HEK293 (cell line): ENCODE measurements at regions not wholly inside any gene's neighbourhood (a gene's known extent, or its start where the extent isn't known, plus 50 kb on each side); places are given as distances from the start of the nearest gene placed in this dataset.

Source experiments
- EGR2 ChIP-seq: fragments of 450-650 bp; formaldehyde crosslinking; IDR thresholded peaks from 2 replicates; pipeline ENCODE4 v1.5.1; 2016; ENCODE audit warnings: low read depth, missing biosample characterization, missing genetic modification characterization
- GFI1B ChIP-seq: fragments of 450-650 bp; formaldehyde crosslinking; IDR thresholded peaks from 2 replicates; pipeline ENCODE4 v1.5.1; 2016; ENCODE audit warnings: missing biosample characterization, missing genetic modification characterization
- INSM2 ChIP-seq: fragments of 450-650 bp; formaldehyde crosslinking; IDR thresholded peaks from 2 replicates; pipeline ENCODE4 v1.5.1; 2016; ENCODE audit warnings: missing biosample characterization, missing genetic modification characterization
- KLF1 ChIP-seq: fragments of 450-650 bp; formaldehyde crosslinking; IDR thresholded peaks from 2 replicates; pipeline ENCODE4 v1.5.1; 2016; ENCODE audit warnings: missing biosample characterization, missing genetic modification characterization
- KLF9 ChIP-seq: fragments of 450-650 bp; formaldehyde crosslinking; IDR thresholded peaks from 2 replicates; pipeline ENCODE4 v1.5.1; 2016; ENCODE audit warnings: missing biosample characterization, missing genetic modification characterization, low read depth
- MEIS1 ChIP-seq: sonication (generic); formaldehyde crosslinking; IDR thresholded peaks from 2 replicates; pipeline ENCODE4 v1.8.1; 2022; ENCODE audit warnings: missing genetic modification reagents, mild to moderate bottlenecking, borderline replicate concordance
- OVOL3 ChIP-seq: fragments of 450-650 bp; formaldehyde crosslinking; IDR thresholded peaks from 2 replicates; pipeline ENCODE4 v1.5.1; 2016; ENCODE audit warnings: missing biosample characterization, missing genetic modification characterization
- RBAK ChIP-seq: fragments of 450-650 bp; formaldehyde crosslinking; IDR thresholded peaks from 2 replicates; pipeline ENCODE4 v1.5.1; 2016; ENCODE audit warnings: missing biosample characterization, missing genetic modification characterization
- SETDB1 ChIP-seq: IDR thresholded peaks from one replicate; pipeline ENCODE4 v1.6.1; 2017; ENCODE audit warnings: mild to moderate bottlenecking, low read length, moderate library complexity, mixed read lengths; ENCODE audit not compliant: insufficient read length
- SP2 ChIP-seq: fragments of 450-650 bp; formaldehyde crosslinking; IDR thresholded peaks from 2 replicates; pipeline ENCODE4 v1.5.1; 2016; ENCODE audit warnings: missing biosample characterization, missing genetic modification characterization
- ZBTB26 ChIP-seq: fragments of 450-650 bp; formaldehyde crosslinking; optimal IDR thresholded peaks from 2 replicates; pipeline ENCODE3; 2016; ENCODE audit warnings: missing biosample characterization, mild to moderate bottlenecking, missing genetic modification characterization
- ZBTB44 ChIP-seq: fragments of 450-650 bp; IDR thresholded peaks from 2 replicates; pipeline ENCODE4 v1.5.1; 2018; ENCODE audit warnings: missing biosample characterization, mild to moderate bottlenecking, missing genetic modification characterization
- ZNF114 ChIP-seq: fragments of 450-650 bp; formaldehyde crosslinking; IDR thresholded peaks from 2 replicates; pipeline ENCODE4 v1.5.0; 2017; ENCODE audit warnings: missing biosample characterization, missing genetic modification characterization
- ZNF133 ChIP-seq: fragments of 450-650 bp; formaldehyde crosslinking; IDR thresholded peaks from 2 replicates; pipeline ENCODE4 v1.5.1; 2016; ENCODE audit warnings: missing biosample characterization, missing genetic modification characterization
- ZNF157 ChIP-seq: fragments of 450-650 bp; formaldehyde crosslinking; IDR thresholded peaks from 2 replicates; pipeline ENCODE4 v1.5.1; 2016; ENCODE audit warnings: missing biosample characterization, missing genetic modification characterization
- ZNF184 ChIP-seq: fragments of 450-650 bp; IDR thresholded peaks from 2 replicates; pipeline ENCODE4 v1.5.1; 2018; ENCODE audit warnings: missing biosample characterization, mild to moderate bottlenecking, missing genetic modification characterization
- ZNF202 ChIP-seq: fragments of 450-650 bp; formaldehyde crosslinking; IDR thresholded peaks from 2 replicates; pipeline ENCODE4 v1.5.1; 2016; ENCODE audit warnings: missing biosample characterization, missing genetic modification characterization, borderline replicate concordance
- ZNF221 ChIP-seq: fragments of 450-650 bp; formaldehyde crosslinking; IDR thresholded peaks from 2 replicates; pipeline ENCODE4 v1.5.1; 2017; ENCODE audit warnings: missing biosample characterization, missing genetic modification characterization, borderline replicate concordance
- ZNF341 ChIP-seq: fragments of 450-650 bp; formaldehyde crosslinking; IDR thresholded peaks from 2 replicates; pipeline ENCODE4; 2016; ENCODE audit warnings: low read depth, missing biosample characterization, missing genetic modification characterization
- ZNF354C ChIP-seq: fragments of 450-650 bp; formaldehyde crosslinking; IDR thresholded peaks from 2 replicates; pipeline ENCODE4 v1.5.1; 2016; ENCODE audit warnings: missing biosample characterization, missing genetic modification characterization, low read depth, borderline replicate concordance
- ZNF423 ChIP-seq: fragments of 450-650 bp; formaldehyde crosslinking; IDR thresholded peaks from 2 replicates; pipeline ENCODE4 v1.5.1; 2016; ENCODE audit warnings: missing biosample characterization, missing genetic modification characterization
- ZNF433 ChIP-seq: fragments of 450-650 bp; formaldehyde crosslinking; IDR thresholded peaks from 2 replicates; pipeline ENCODE4 v1.5.1; 2016; ENCODE audit warnings: missing biosample characterization, missing genetic modification characterization, low read depth
- ZNF544 ChIP-seq: fragments of 450-650 bp; formaldehyde crosslinking; IDR thresholded peaks from 2 replicates; pipeline ENCODE4 v1.5.0; 2017; ENCODE audit warnings: missing biosample characterization, missing genetic modification characterization
- ZNF580 ChIP-seq: fragments of 450-650 bp; formaldehyde crosslinking; IDR thresholded peaks from 2 replicates; pipeline ENCODE4 v1.5.1; 2016; ENCODE audit warnings: missing biosample characterization, missing genetic modification characterization
- ZNF658 ChIP-seq: fragments of 450-650 bp; formaldehyde crosslinking; IDR thresholded peaks from 2 replicates; pipeline ENCODE4; 2016; ENCODE audit warnings: missing biosample characterization, missing genetic modification characterization
- ZNF704 ChIP-seq: fragments of 450-650 bp; formaldehyde crosslinking; IDR thresholded peaks from 2 replicates; pipeline ENCODE4 v1.5.1; 2016; ENCODE audit warnings: missing biosample characterization, missing genetic modification characterization
- ZNF76 ChIP-seq: fragments of 450-650 bp; formaldehyde crosslinking; IDR thresholded peaks from 2 replicates; pipeline ENCODE4; 2016; ENCODE audit warnings: low read depth, missing biosample characterization, missing genetic modification characterization, borderline replicate concordance
- ZNF837 ChIP-seq: fragments of 450-650 bp; formaldehyde crosslinking; IDR thresholded peaks from 2 replicates; pipeline ENCODE4 v1.5.1; 2016; ENCODE audit warnings: missing biosample characterization, missing genetic modification characterization
- ZSCAN16 ChIP-seq: fragments of 450-650 bp; formaldehyde crosslinking; IDR thresholded peaks from 2 replicates; pipeline ENCODE4 v1.5.1; 2016; ENCODE audit warnings: missing biosample characterization, missing genetic modification characterization
- TF ChIP-seq, protein P1 (sequence below): fragments of 450-650 bp; formaldehyde crosslinking; IDR thresholded peaks from 2 replicates; pipeline ENCODE4 v1.5.1; 2016; ENCODE audit warnings: missing biosample characterization, missing genetic modification characterization
- TF ChIP-seq, protein P2 (sequence below): fragments of 450-650 bp; formaldehyde crosslinking; IDR thresholded peaks from 2 replicates; pipeline ENCODE4 v1.5.1; 2016; ENCODE audit warnings: missing biosample characterization, missing genetic modification characterization

- TF ChIP-seq, protein P1, sequence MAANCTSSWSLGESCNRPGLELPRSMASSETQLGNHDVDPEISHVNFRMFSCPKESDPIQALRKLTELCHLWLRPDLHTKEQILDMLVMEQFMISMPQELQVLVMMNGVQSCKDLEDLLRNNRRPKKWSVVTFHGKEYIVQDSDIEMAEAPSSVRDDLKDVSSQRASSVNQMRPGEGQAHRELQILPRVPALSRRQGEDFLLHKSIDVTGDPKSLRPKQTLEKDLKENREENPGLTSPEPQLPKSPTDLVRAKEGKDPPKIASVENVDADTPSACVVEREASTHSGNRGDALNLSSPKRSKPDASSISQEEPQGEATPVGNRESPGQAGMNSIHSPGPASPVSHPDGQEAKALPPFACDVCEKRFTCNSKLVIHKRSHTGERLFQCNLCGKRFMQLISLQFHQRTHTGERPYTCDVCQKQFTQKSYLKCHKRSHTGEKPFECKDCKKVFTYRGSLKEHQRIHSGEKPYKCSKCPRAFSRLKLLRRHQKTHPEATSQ (tag by site-specific recombination): no peak
- TF ChIP-seq SP2 (tag by site-specific recombination) (peak; percentile 49), ZNF544 (no peak), ZNF221 (tag by site-specific recombination) (no peak), ZNF341 (tag by site-specific recombination) (no peak), ZNF133 (tag by site-specific recombination) (no peak), ZNF423 (tag by site-specific recombination) (no peak), OVOL3 (peak; percentile 88), ZNF704 (tag by site-specific recombination) (no peak), ZNF184 (tag by site-specific recombination) (peak; percentile 81; the same call in 1 of the 2 replicates), SETDB1 (no peak), GFI1B (tag by site-specific recombination) (peak; percentile 73; the same call in 1 of the 2 replicates), ZBTB26 (tag by site-specific recombination) (no peak), ZNF837 (tag by site-specific recombination) (no peak), ZNF354C (tag by site-specific recombination) (no peak), ZNF114 (no peak), KLF9 (0 out of 2 replicates have a peak, but pooled peaks have one; percentile 11), ZNF76 (tag by site-specific recombination) (0 out of 2 replicates have a peak, but pooled peaks have one; percentile 37), RBAK (tag by site-specific recombination) (no peak), ZSCAN16 (no peak), ZNF658 (tag by site-specific recombination) (no peak), KLF1 (tag by site-specific recombination) (no peak), ZNF580 (tag by site-specific recombination) (no peak), ZNF157 (tag by site-specific recombination) (no peak), ZNF202 (tag by site-specific recombination) (no peak), ZBTB44 (tag by site-specific recombination) (peak; percentile 91), ZNF433 (tag by site-specific recombination) (no peak), INSM2 (tag by site-specific recombination) (peak; percentile 96), MEIS1 (no peak), EGR2 (tag by site-specific recombination) (no peak)
- TF ChIP-seq, protein P2, sequence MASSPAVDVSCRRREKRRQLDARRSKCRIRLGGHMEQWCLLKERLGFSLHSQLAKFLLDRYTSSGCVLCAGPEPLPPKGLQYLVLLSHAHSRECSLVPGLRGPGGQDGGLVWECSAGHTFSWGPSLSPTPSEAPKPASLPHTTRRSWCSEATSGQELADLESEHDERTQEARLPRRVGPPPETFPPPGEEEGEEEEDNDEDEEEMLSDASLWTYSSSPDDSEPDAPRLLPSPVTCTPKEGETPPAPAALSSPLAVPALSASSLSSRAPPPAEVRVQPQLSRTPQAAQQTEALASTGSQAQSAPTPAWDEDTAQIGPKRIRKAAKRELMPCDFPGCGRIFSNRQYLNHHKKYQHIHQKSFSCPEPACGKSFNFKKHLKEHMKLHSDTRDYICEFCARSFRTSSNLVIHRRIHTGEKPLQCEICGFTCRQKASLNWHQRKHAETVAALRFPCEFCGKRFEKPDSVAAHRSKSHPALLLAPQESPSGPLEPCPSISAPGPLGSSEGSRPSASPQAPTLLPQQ (tag by site-specific recombination): no peak
Measured at GRCh38 chr12:90064852-90065801, 356.5 kb upstream of the ATP2B1 start (continued).
